WERI-Rb-1 (cell line): ENCODE measurements at regions not wholly inside any gene's neighbourhood (a gene's known extent, or its start where the extent isn't known, plus 50 kb on each side); places are given as distances from the start of the nearest gene placed in this dataset.

Experiments used
- DNase-seq: peaks from one replicate; pipeline ENCODE4 v3.0.0-alpha.2; 2020
- H3K27ac ChIP-seq: fragments of 250-450 bp; sonication (Bioruptor Pico); 2 replicates; pipeline ENCODE4 v1.5.1; 2020; ENCODE audit warnings: mild to moderate bottlenecking, moderate library complexity
- H3K27me3 ChIP-seq: fragments of 250-450 bp; sonication (Bioruptor Pico); 2 replicates; pipeline ENCODE4 v1.5.1; 2021; ENCODE audit warnings: mild to moderate bottlenecking, low read depth, moderate library complexity; ENCODE audit not compliant: insufficient read depth, severe bottlenecking
- H3K36me3 ChIP-seq: fragments of 250-450 bp; sonication (Bioruptor Pico); 2 replicates; pipeline ENCODE4 v1.5.1; 2020; ENCODE audit warnings: mild to moderate bottlenecking, moderate library complexity
- H3K4me3 ChIP-seq: 2 replicates; pipeline ENCODE4 v1.5.1; 2011; ENCODE audit warnings: low read depth, mild to moderate bottlenecking, control low read depth, low read length
- H3K9me3 ChIP-seq: fragments of 250-450 bp; sonication (Bioruptor Pico); 2 replicates; pipeline ENCODE4 v1.5.1; 2021; ENCODE audit warnings: mild to moderate bottlenecking, moderate library complexity; ENCODE audit not compliant: severe bottlenecking
- CTCF ChIP-seq: IDR thresholded peaks from 2 replicates; pipeline ENCODE4 v1.5.1; 2011; ENCODE audit warnings: low read depth, mild to moderate bottlenecking, control low read depth, inconsistent platforms, low read length

- Histone ChIP-seq H3K9me3 (no peaks in the 10 kb centered on the region), H3K27ac (no peak overlapping the region), H3K36me3 (no peaks in the 10 kb centered on the region), H3K27me3 (peaks cover 8% of the 10 kb centered on the region), H3K4me3 (no peak overlapping the region)
- TF ChIP-seq CTCF: no peak
- no peak for DNase-seq
Measured at GRCh38 chr21:19268686-19269085, 865.1 kb upstream of the TMPRSS15 start.

- no peak for DNase-seq
- TF ChIP-seq CTCF: no peak
- H3K36me3 ChIP-seq: no peaks in the 10 kb centered on the region
- peaks cover 20% of the 10 kb centered on the region for H3K27me3 ChIP-seq
- H3K4me3 ChIP-seq: no peak overlapping the region
- H3K9me3 ChIP-seq: no peaks in the 10 kb centered on the region
- H3K27ac ChIP-seq: no peak overlapping the region
Measured at GRCh38 chr21:19275065-19275464, 871.5 kb upstream of the TMPRSS15 start.

GRCh38 chr21:19276665-19277064 is 873.1 kb upstream of the TMPRSS15 start:
- H3K4me3 ChIP-seq: no peak overlapping the region
- TF ChIP-seq CTCF: no peak
- no peaks in the 10 kb centered on the region for H3K9me3 ChIP-seq
- no peak overlapping the region for H3K27ac ChIP-seq
- H3K36me3 ChIP-seq: no peaks in the 10 kb centered on the region
- H3K27me3 ChIP-seq: peaks cover 20% of the 10 kb centered on the region
- no peak for DNase-seq

GRCh38 chr21:19286876-19287275 is 883.3 kb upstream of the TMPRSS15 start:
- no peak for DNase-seq
- no peaks in the 10 kb centered on the region for H3K36me3 ChIP-seq

GRCh38 chr21:19290328-19290727 is 886.7 kb upstream of the TMPRSS15 start:
- Histone ChIP-seq H3K9me3 (no peaks in the 10 kb centered on the region), H3K36me3 (no peaks in the 10 kb centered on the region), H3K4me3 (no peak overlapping the region), H3K27me3 (peaks cover 43% of the 10 kb centered on the region), H3K27ac (no peak overlapping the region)
- no peak for DNase-seq
- TF ChIP-seq CTCF: no peak

More at GRCh38 chr21:19286876-19287275, 883.3 kb upstream of the TMPRSS15 start:
- Histone ChIP-seq H3K9me3 (no peaks in the 10 kb centered on the region), H3K4me3 (no peak overlapping the region), H3K27me3 (peaks cover 18% of the 10 kb centered on the region), H3K27ac (no peak overlapping the region)
- TF ChIP-seq CTCF: no peak

- H3K27ac ChIP-seq: no peak overlapping the region
- no peak for TF ChIP-seq CTCF
- no peak for DNase-seq
- H3K9me3 ChIP-seq: no peaks in the 10 kb centered on the region
- H3K36me3 ChIP-seq: no peaks in the 10 kb centered on the region
- H3K4me3 ChIP-seq: no peak overlapping the region
- no peaks in the 10 kb centered on the region for H3K27me3 ChIP-seq
Measured at GRCh38 chr21:19320291-19320690, 916.7 kb upstream of the TMPRSS15 start.
